ENCODE measurements at regions not wholly inside any gene's neighbourhood (a gene's known extent, or its start where the extent isn't known, plus 50 kb on each side); places are given as distances from the start of the nearest gene placed in this dataset.

DNA sequence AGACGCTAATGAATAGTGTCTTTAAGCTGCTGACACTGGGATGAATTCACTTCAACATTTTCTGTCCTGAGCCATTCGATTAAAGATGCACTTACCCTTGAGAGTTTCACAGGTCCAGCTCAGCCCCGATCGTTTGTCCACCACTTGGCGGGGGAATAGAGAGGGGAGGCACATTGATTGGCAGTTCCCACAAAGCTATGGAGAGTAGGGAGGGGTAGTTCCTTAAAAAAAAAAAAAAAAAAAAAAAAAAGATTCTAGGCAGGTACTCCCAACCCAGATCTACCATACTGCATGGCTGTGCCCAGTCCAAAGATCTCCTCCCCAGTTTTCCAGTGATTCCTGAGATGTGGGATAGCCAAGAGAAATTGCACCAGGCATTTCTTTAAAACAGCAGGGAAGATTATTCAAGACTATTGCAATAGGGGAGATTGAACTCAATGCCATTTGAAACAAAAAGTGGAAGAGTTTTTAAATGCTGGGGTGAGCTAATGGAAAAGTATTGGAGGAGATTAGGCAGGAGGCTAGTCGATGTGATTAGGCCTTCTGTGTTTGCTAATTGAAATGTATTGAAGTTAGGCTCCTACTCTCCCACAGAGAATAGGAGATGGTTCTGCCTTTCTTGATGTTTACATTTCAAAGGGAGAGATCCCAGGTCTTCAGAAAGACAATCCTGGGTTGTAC lies 2217.4 kb upstream of the WWC1 start:
- H3K4me1 Mint-ChIP-seq, result peaks cover 64% of the 10 kb centered on the region

More for the DNA sequence above, 2217.4 kb upstream of the WWC1 start:
- DNase-seq (ENCODE audit: low spot score) (peak; percentile 18), ATAC-seq (peak; percentile 71)
- POLR2A ChIA-PET, result interaction anchor here (0.6 to 0.9 kb wide), 2 partner anchors 12 to 130 kb away, joined by 3 to 5 read pairs; no protein-coding TSS in a partner anchor
- peak overlapping the region; percentile 69 for H3K4me3 Mint-ChIP-seq
- H3K27me3 Mint-ChIP-seq (ENCODE audit: low read depth), result no peaks in the 10 kb centered on the region
- no peak for TF ChIP-seq ZBTB21 (CRISPR knock-in tag; IDR thresholded peaks at IDR 0.05; ENCODE audit: borderline replicate concordance)
- TF ChIP-seq, protein P1, sequence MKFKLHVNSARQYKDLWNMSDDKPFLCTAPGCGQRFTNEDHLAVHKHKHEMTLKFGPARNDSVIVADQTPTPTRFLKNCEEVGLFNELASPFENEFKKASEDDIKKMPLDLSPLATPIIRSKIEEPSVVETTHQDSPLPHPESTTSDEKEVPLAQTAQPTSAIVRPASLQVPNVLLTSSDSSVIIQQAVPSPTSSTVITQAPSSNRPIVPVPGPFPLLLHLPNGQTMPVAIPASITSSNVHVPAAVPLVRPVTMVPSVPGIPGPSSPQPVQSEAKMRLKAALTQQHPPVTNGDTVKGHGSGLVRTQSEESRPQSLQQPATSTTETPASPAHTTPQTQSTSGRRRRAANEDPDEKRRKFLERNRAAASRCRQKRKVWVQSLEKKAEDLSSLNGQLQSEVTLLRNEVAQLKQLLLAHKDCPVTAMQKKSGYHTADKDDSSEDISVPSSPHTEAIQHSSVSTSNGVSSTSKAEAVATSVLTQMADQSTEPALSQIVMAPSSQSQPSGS (CRISPR knock-in tag; IDR thresholded peaks at IDR 0.05; ENCODE audit: borderline replicate concordance, low read depth), result no peak
- no peak for TF ChIP-seq NFE2L1 (CRISPR knock-in tag; IDR thresholded peaks at IDR 0.05)
- TF ChIP-seq FOXP4 (CRISPR knock-in tag; IDR thresholded peaks at IDR 0.05), result 0 out of 2 replicates have a peak, but pooled peaks have one; percentile 52
- no peak for TF ChIP-seq GTF2I (CRISPR knock-in tag; conservative IDR thresholded peaks at IDR 0.05)
- no peak for TF ChIP-seq CREB1 (CRISPR knock-in tag; IDR thresholded peaks at IDR 0.05)
- peak; percentile 65; the same call in 1 of the 2 replicates for TF ChIP-seq FOXK1 (CRISPR knock-in tag; IDR thresholded peaks at IDR 0.05)
- TF ChIP-seq NR3C1 (CRISPR knock-in tag; conservative IDR thresholded peaks at IDR 0.05; ENCODE audit: low read depth), result no peak
- TF ChIP-seq, protein P2, sequence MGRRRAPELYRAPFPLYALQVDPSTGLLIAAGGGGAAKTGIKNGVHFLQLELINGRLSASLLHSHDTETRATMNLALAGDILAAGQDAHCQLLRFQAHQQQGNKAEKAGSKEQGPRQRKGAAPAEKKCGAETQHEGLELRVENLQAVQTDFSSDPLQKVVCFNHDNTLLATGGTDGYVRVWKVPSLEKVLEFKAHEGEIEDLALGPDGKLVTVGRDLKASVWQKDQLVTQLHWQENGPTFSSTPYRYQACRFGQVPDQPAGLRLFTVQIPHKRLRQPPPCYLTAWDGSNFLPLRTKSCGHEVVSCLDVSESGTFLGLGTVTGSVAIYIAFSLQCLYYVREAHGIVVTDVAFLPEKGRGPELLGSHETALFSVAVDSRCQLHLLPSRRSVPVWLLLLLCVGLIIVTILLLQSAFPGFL (CRISPR knock-in tag; IDR thresholded peaks at IDR 0.05; ENCODE audit: borderline replicate concordance), result no peak
- TF ChIP-seq E2F1 (CRISPR knock-in tag; IDR thresholded peaks at IDR 0.05), result no peak
- TF ChIP-seq IRF1 (CRISPR knock-in tag; IDR thresholded peaks at IDR 0.05), result no peak
- no peak for TF ChIP-seq NFATC4 (CRISPR knock-in tag; IDR thresholded peaks at IDR 0.05)
- 0 out of 2 replicates have a peak, but pooled peaks have one; percentile 61 for TF ChIP-seq ZMAT4 (CRISPR knock-in tag; IDR thresholded peaks at IDR 0.05)
- no peak for TF ChIP-seq SP1 (CRISPR knock-in tag; conservative IDR thresholded peaks at IDR 0.05)
- TF ChIP-seq AR (CRISPR knock-in tag; IDR thresholded peaks at IDR 0.05), result no peak
- 0 out of 2 replicates have a peak, but pooled peaks have one; percentile 7 for TF ChIP-seq ZNF425 (CRISPR knock-in tag; conservative IDR thresholded peaks at IDR 0.05)
- H3K9me3 Mint-ChIP-seq, result no peaks in the 10 kb centered on the region
- H3K27ac Mint-ChIP-seq, result peak overlapping the region; percentile 98
- no peaks in the 10 kb centered on the region for H3K36me3 Mint-ChIP-seq
- CTCF ChIA-PET, result interaction anchor here (0.6 to 1.3 kb wide), 4 partner anchors 268 to 987 kb away, joined by 3 to 7 read pairs (median 4); no protein-coding TSS in a partner anchor
